ENCODE measurements at regions not wholly inside any gene's neighbourhood (a gene's known extent, or its start where the extent isn't known, plus 50 kb on each side); places are given as distances from the start of the nearest gene placed in this dataset.
A peak's percentile ranks its signal among the peaks of the same experiment; 100 is the strongest.

- Histone ChIP-seq H2AK5ac (ENCODE audit: insufficient read length, low read length) (no peak overlapping the region), H3K79me1 (ENCODE audit: insufficient read depth, low read depth, low read length, poor library complexity, severe bottlenecking) (no peaks in the 10 kb centered on the region), H3K14ac (ENCODE audit: insufficient read depth, low read length) (no peak overlapping the region), H3K23me2 (ENCODE audit: insufficient read length, low read depth, low read length, poor library complexity, severe bottlenecking) (no peaks in the 10 kb centered on the region), H2BK12ac (ENCODE audit: insufficient read length, low read depth, low read length) (no peak overlapping the region), H3K9me3 (ENCODE audit: control insufficient read depth, low read depth, low read length) (no peaks in the 10 kb centered on the region), H4K91ac (ENCODE audit: insufficient read length, low read depth, low read length) (no peak overlapping the region), H3K4ac (ENCODE audit: low read depth, low read length) (no peak overlapping the region), H3K79me2 (ENCODE audit: insufficient read depth, low read length) (no peaks in the 10 kb centered on the region), H3K4me2 (ENCODE audit: insufficient read depth, insufficient read length, low read length) (no peak overlapping the region), H3K27me3 (ENCODE audit: insufficient read depth, low read length) (no peaks in the 10 kb centered on the region), H4K8ac (replicated peaks; ENCODE audit: insufficient read length, low read depth, low read length) (no peak overlapping the region), H4K20me1 (ENCODE audit: control insufficient read depth, insufficient read depth, insufficient read length) (no peaks in the 10 kb centered on the region), H3K4me1 (ENCODE audit: insufficient read depth, low read length) (0 out of 2 replicates have a peak, but pooled peaks cover 4% of the 10 kb centered on the region), H3K9ac (ENCODE audit: extremely low read depth, insufficient read length, low read length) (no peak overlapping the region), H3K27ac (ENCODE audit: insufficient read length, low read depth, low read length) (no peak overlapping the region), H2BK15ac (ENCODE audit: low read depth, low read length) (no peak overlapping the region), H3K23ac (ENCODE audit: insufficient read length, low read depth, low read length) (no peak overlapping the region), H3K56ac (ENCODE audit: insufficient read length, low read depth, low read length) (no peak overlapping the region), H2BK5ac (ENCODE audit: insufficient read length, low read length) (no peak overlapping the region), H2BK20ac (ENCODE audit: low read depth, low read length, poor library complexity, severe bottlenecking) (no peak overlapping the region), H2AFZ (ENCODE audit: low read length) (no peak overlapping the region), H3K18ac (ENCODE audit: insufficient read length, low read depth, low read length) (no peak overlapping the region), H4K5ac (ENCODE audit: insufficient read length, low read depth, low read length) (no peak overlapping the region), H3T11ph (ENCODE audit: low read length) (no peak overlapping the region), H2BK120ac (ENCODE audit: low read depth, low read length, poor library complexity, severe bottlenecking) (no peak overlapping the region)
- Mint-ChIP-seq H3K9me3 (peaks cover 9 to 10% of the 10 kb centered on the region in 2 experiments), H3K4me3 (no peak overlapping the region; a peak in 1 of 5 replicates), H3K27ac (peak overlapping the region in 1 of 3 experiments; percentile 74; a peak in 2 of 7 replicates), H3K4me1 (peaks cover 11 to 15% of the 10 kb centered on the region in 2 experiments), H3K36me3 (ENCODE audit: insufficient read depth in 1 of 3, low read depth in 3 of 3) (peaks cover 0 to 9% (median 0%) of the 10 kb centered on the region in 3 experiments; a peak in 5 of 7 replicates), H3K27me3 (ENCODE audit: low read depth) (no peaks in the 10 kb centered on the region; the same call in 1 of the 2 replicates)
- no CpG with 5 or more reads among the region's 4 CpGs for WGBS (ENCODE audit: extremely low coverage, insufficient read length, low lambda C conversion rate)
- DNase-seq = no peak
- no peak for TF ChIP-seq CTCF (conservative IDR thresholded peaks at IDR 0.05)
Observed at GRCh38 chr19:30978639-30979038, 370.6 kb downstream of the TSHZ3 start.

Data from H9 (cell line).